WTC11 (cell line): ENCODE measurements at regions not wholly inside any gene's neighbourhood (a gene's known extent, or its start where the extent isn't known, plus 50 kb on each side); places are given as distances from the start of the nearest gene placed in this dataset.

Experiments used
- ATAC-seq: fragments of 200-7000 bp; cut with Tn5 transposase; 2 replicates; pipeline ENCODE4 v1.10.0; 2021; ENCODE audit warnings: mild to moderate bottlenecking, moderate library complexity
- CTCF ChIA-PET: fragments of 300-600 bp; sonication (Branson Sonifier 250); formaldehyde crosslinking; loops from one replicate; lab custom pipeline; 2021; ENCODE audit warnings: antibody characterized with exemption; lab: Charles Lee
- POLR2A ChIA-PET: fragments of 350-600 bp; sonication (Branson Sonifier 250); formaldehyde crosslinking; loops from one replicate; lab custom pipeline; 2021; ENCODE audit warnings: antibody characterized with exemption; lab: Charles Lee
- DNase-seq: peaks from one replicate; pipeline ENCODE4 v3.0.0; 2021; ENCODE audit warnings: low spot score
- H3K27ac Mint-ChIP-seq: 2 replicates; pipeline ENCODE4 v1.8.0; 2021; ENCODE audit warnings: mixed read lengths
- H3K27me3 Mint-ChIP-seq: 2 replicates; pipeline ENCODE4 v1.8.0; 2021; ENCODE audit warnings: low read depth, mild to moderate bottlenecking, moderate library complexity, mixed read lengths
- H3K36me3 Mint-ChIP-seq: 2 replicates; pipeline ENCODE4 v1.8.0; 2021; ENCODE audit warnings: mixed read lengths
- H3K4me1 Mint-ChIP-seq: 2 replicates; pipeline ENCODE4 v1.8.0; 2022; ENCODE audit warnings: mixed read lengths
- H3K4me3 Mint-ChIP-seq: 2 replicates; pipeline ENCODE4 v1.8.0; 2021; ENCODE audit warnings: mild to moderate bottlenecking, moderate library complexity, mixed read lengths
- H3K9me3 Mint-ChIP-seq: 2 replicates; pipeline ENCODE4 v1.8.0; 2021; ENCODE audit warnings: mixed read lengths
- ATF6 ChIP-seq: sonication (generic); formaldehyde crosslinking; IDR thresholded peaks from 2 replicates; pipeline ENCODE4 v1.8.1; 2023; ENCODE audit warnings: mild to moderate bottlenecking, missing genetic modification reagents
- CBFB ChIP-seq: sonication (generic); formaldehyde crosslinking; IDR thresholded peaks from 2 replicates; pipeline ENCODE4 v1.8.1; 2022; ENCODE audit warnings: mild to moderate bottlenecking, low read depth, missing genetic modification reagents
- E2F1 ChIP-seq: sonication (generic); formaldehyde crosslinking; IDR thresholded peaks from 2 replicates; pipeline ENCODE4 v1.8.0; 2022; ENCODE audit warnings: mild to moderate bottlenecking, missing genetic modification reagents
- E2F5 ChIP-seq: sonication (generic); formaldehyde crosslinking; IDR thresholded peaks from 2 replicates; pipeline ENCODE4 v1.8.1; 2022; ENCODE audit warnings: mild to moderate bottlenecking, moderate library complexity, missing genetic modification reagents
- EMX1 ChIP-seq: fragments of 250-450 bp; sonication (Bioruptor Pico); IDR thresholded peaks from 2 replicates; pipeline ENCODE4 v1.8.0; 2021; ENCODE audit warnings: mild to moderate bottlenecking
- ERG ChIP-seq: fragments of 250-450 bp; sonication (Bioruptor Pico); IDR thresholded peaks from 2 replicates; pipeline ENCODE4 v1.8.0; 2021; ENCODE audit warnings: mild to moderate bottlenecking
- JAZF1 ChIP-seq: fragments of 250-450 bp; sonication (Bioruptor Pico); IDR thresholded peaks from 2 replicates; pipeline ENCODE4 v1.9.0; 2021; ENCODE audit warnings: moderate library complexity, mild to moderate bottlenecking, inconsistent platforms
- MYBL2 ChIP-seq: sonication (generic); formaldehyde crosslinking; IDR thresholded peaks from 2 replicates; pipeline ENCODE4 v1.8.1; 2023; ENCODE audit warnings: mild to moderate bottlenecking, moderate library complexity, missing genetic modification reagents
- USF2 ChIP-seq: sonication (generic); formaldehyde crosslinking; IDR thresholded peaks from 2 replicates; pipeline ENCODE4 v1.8.1; 2023; ENCODE audit warnings: mild to moderate bottlenecking, missing genetic modification reagents, moderate library complexity
- ZBTB21 ChIP-seq: sonication (generic); formaldehyde crosslinking; IDR thresholded peaks from 2 replicates; pipeline ENCODE4 v1.8.1; 2023; ENCODE audit warnings: mild to moderate bottlenecking, missing genetic modification reagents, borderline replicate concordance
- ZMAT4 ChIP-seq: fragments of 250-450 bp; sonication (Bioruptor Pico); IDR thresholded peaks from 2 replicates; pipeline ENCODE4 v1.9.0; 2021; ENCODE audit warnings: mild to moderate bottlenecking
- ZNF263 ChIP-seq: sonication (generic); formaldehyde crosslinking; IDR thresholded peaks from 2 replicates; pipeline ENCODE4 v1.8.1; 2022; ENCODE audit warnings: low read depth, mild to moderate bottlenecking, moderate library complexity, missing genetic modification reagents
- ZNF416 ChIP-seq: fragments of 250-450 bp; sonication (Bioruptor Pico); IDR thresholded peaks from 2 replicates; pipeline ENCODE4 v1.9.0; 2021; ENCODE audit warnings: mild to moderate bottlenecking, inconsistent platforms
- ZNF671 ChIP-seq: fragments of 250-450 bp; sonication (Bioruptor Pico); IDR thresholded peaks from 2 replicates; pipeline ENCODE4 v1.8.0; 2021; ENCODE audit warnings: mild to moderate bottlenecking

- H3K4me1 Mint-ChIP-seq, result no peaks in the 10 kb centered on the region
- TF ChIP-seq ZBTB21 (no peak), E2F5 (CRISPR knock-in tag) (no peak)
- 0 out of 2 replicates have a peak, but pooled peaks have one; percentile 38 for ATAC-seq
- H3K9me3 Mint-ChIP-seq, result no peaks in the 10 kb centered on the region
- H3K4me3 Mint-ChIP-seq, result no peak overlapping the region
- no peak overlapping the region for H3K27ac Mint-ChIP-seq
- ChIA-PET POLR2A (no interaction called here), CTCF (interaction anchor here (1.1 to 1.4 kb wide), 2 partner anchors 13 to 17 kb away, joined by 3 to 4 read pairs; no protein-coding TSS in a partner anchor)
- H3K36me3 Mint-ChIP-seq, result no peaks in the 10 kb centered on the region
- DNase-seq, result peak; percentile 10
- no peaks in the 10 kb centered on the region for H3K27me3 Mint-ChIP-seq
These were observed 308.3 kb upstream of the ADGRB3 start for GRCh38 chr6:68326762-68327161.

- Mint-ChIP-seq H3K27me3 (no peaks in the 10 kb centered on the region), H3K36me3 (no peaks in the 10 kb centered on the region), H3K27ac (no peak overlapping the region), H3K4me1 (no peaks in the 10 kb centered on the region), H3K4me3 (no peak overlapping the region), H3K9me3 (no peaks in the 10 kb centered on the region)
- TF ChIP-seq ERG (CRISPR knock-in tag), result no peak
- TF ChIP-seq ZNF263 (CRISPR knock-in tag), result no peak
- TF ChIP-seq JAZF1 (CRISPR knock-in tag), result no peak
- no peak for TF ChIP-seq ZMAT4
- TF ChIP-seq USF2 (CRISPR knock-in tag), result no peak
- POLR2A ChIA-PET, result no interaction called here
- no peak for DNase-seq
- CTCF ChIA-PET, result no interaction called here
- ATAC-seq, result no peak
These were observed 317.7 kb upstream of the ADGRB3 start for GRCh38 chr6:68317366-68317765.

- TF ChIP-seq E2F1 (CRISPR knock-in tag), result no peak
- no peak for TF ChIP-seq ZNF671 (CRISPR knock-in tag)
- no peak for TF ChIP-seq EMX1 (CRISPR knock-in tag)
- no peak for TF ChIP-seq ATF6
- no peak for TF ChIP-seq ZNF416 (CRISPR knock-in tag)
- no peak for TF ChIP-seq CBFB (CRISPR knock-in tag)
- TF ChIP-seq MYBL2 (CRISPR knock-in tag), result no peak
- TF ChIP-seq, all 79 proteins: peak for 0
These were observed 321.2 kb upstream of the ADGRB3 start for GRCh38 chr6:68313911-68314310.

More at GRCh38 chr6:68313911-68314310, 321.2 kb upstream of the ADGRB3 start:
- Mint-ChIP-seq H3K9me3 (no peaks in the 10 kb centered on the region), H3K36me3 (no peaks in the 10 kb centered on the region), H3K27me3 (no peaks in the 10 kb centered on the region), H3K27ac (no peak overlapping the region), H3K4me3 (no peak overlapping the region), H3K4me1 (no peaks in the 10 kb centered on the region)
- no peak for ATAC-seq
- ChIA-PET CTCF (interaction anchor here (0.8 to 1.2 kb wide), 5 partner anchors 13 to 1247 kb away, joined by 3 to 11 read pairs (median 4); no protein-coding TSS in a partner anchor), POLR2A (no interaction called here)
- DNase-seq, result no peak
